DOHH2 (cell line): ENCODE measurements at regions not wholly inside any gene's neighbourhood (a gene's known extent, or its start where the extent isn't known, plus 50 kb on each side); places are given as distances from the start of the nearest gene placed in this dataset.

Experiments
- H3F3A ChIP-seq: fragments of 200-600 bp; sonication (generic), shearing (Covaris generic); 2 replicates; pipeline ENCODE4 v1.6.0; 2016; ENCODE audit warnings: antibody characterized with exemption, mild to moderate bottlenecking; ENCODE audit not compliant: control insufficient read depth, insufficient read depth
- H3K27ac ChIP-seq: fragments of 200-600 bp; sonication (generic); 2 replicates; pipeline ENCODE4 v1.5.1; 2014; ENCODE audit warnings: low read depth, mild to moderate bottlenecking, low read length, moderate library complexity
- H3K27me3 ChIP-seq: fragments of 200-600 bp; sonication (generic); 2 replicates; pipeline ENCODE4 v1.6.1; 2014; ENCODE audit warnings: mild to moderate bottlenecking, low read length, mixed read lengths; ENCODE audit not compliant: control insufficient read depth
- H3K36me3 ChIP-seq: fragments of 200-600 bp; sonication (generic); 2 replicates; pipeline ENCODE4 v1.6.1; 2014; ENCODE audit warnings: mild to moderate bottlenecking, low read length, moderate library complexity, mixed read lengths; ENCODE audit not compliant: control insufficient read depth
- H3K4me1 ChIP-seq: fragments of 200-600 bp; sonication (generic); 2 replicates; pipeline ENCODE4 v1.6.1; 2014; ENCODE audit warnings: mild to moderate bottlenecking, low read length, mixed read lengths; ENCODE audit not compliant: control insufficient read depth
- H3K4me2 ChIP-seq: fragments of 200-600 bp; sonication (generic); 2 replicates; pipeline ENCODE4 v1.6.0; 2014; ENCODE audit warnings: mild to moderate bottlenecking, low read length, moderate library complexity
- H3K4me3 ChIP-seq: fragments of 200-600 bp; sonication (generic); 2 replicates; pipeline ENCODE4 v1.5.1; 2014; ENCODE audit warnings: mild to moderate bottlenecking, low read length, mixed read lengths
- H3K79me2 ChIP-seq: fragments of 200-600 bp; sonication (generic); 2 replicates; pipeline ENCODE4 v1.6.1; 2014; ENCODE audit warnings: mild to moderate bottlenecking, low read length, mixed read lengths; ENCODE audit not compliant: control insufficient read depth
- H3K9me2 ChIP-seq: fragments of 200-600 bp; sonication (generic); replicated peaks from 2 replicates; pipeline ENCODE4 v1.6.1; 2014; ENCODE audit warnings: mild to moderate bottlenecking, low read length, mixed read lengths; ENCODE audit not compliant: control insufficient read depth
- H3K9me3 ChIP-seq: fragments of 200-600 bp; sonication (generic); 2 replicates; pipeline ENCODE4 v1.6.1; 2014; ENCODE audit warnings: antibody characterized with exemption, low read length, mixed read lengths; ENCODE audit not compliant: control insufficient read depth, insufficient read depth
- H4K20me1 ChIP-seq: fragments of 200-600 bp; sonication (generic); 2 replicates; pipeline ENCODE4 v1.6.0; 2014; ENCODE audit warnings: low read depth, mild to moderate bottlenecking, antibody characterized with exemption, low read length, moderate library complexity; ENCODE audit not compliant: control insufficient read depth, insufficient read depth
- CTCF ChIP-seq: fragments of 200-600 bp; sonication (generic); IDR thresholded peaks from one replicate; pipeline ENCODE4 v1.5.1; 2014; ENCODE audit warnings: antibody characterized with exemption, mild to moderate bottlenecking, low read depth, low read length; ENCODE audit not compliant: poor library complexity, severe bottlenecking
- EZH2phosphoT487 ChIP-seq: fragments of 200-600 bp; sonication (generic); IDR thresholded peaks from 2 replicates; pipeline ENCODE4 v1.6.1; 2017; ENCODE audit warnings: borderline replicate concordance, mild to moderate bottlenecking, antibody characterized with exemption, low read length, moderate library complexity, mixed read lengths

GRCh38 chr4:167784826-167785225 is 307.5 kb upstream of the ANXA10 start:
- Histone ChIP-seq H3F3A (no peaks in the 10 kb centered on the region), H4K20me1 (no peaks in the 10 kb centered on the region), H3K27me3 (no peaks in the 10 kb centered on the region), H3K9me2 (no peaks in the 10 kb centered on the region), H3K36me3 (no peaks in the 10 kb centered on the region), H3K4me1 (no peaks in the 10 kb centered on the region), H3K27ac (no peak overlapping the region), H3K4me2 (no peak overlapping the region), H3K79me2 (no peaks in the 10 kb centered on the region), H3K9me3 (no peaks in the 10 kb centered on the region), H3K4me3 (no peak overlapping the region)
- TF ChIP-seq CTCF = no peak

- no peaks in the 10 kb centered on the region for H3F3A ChIP-seq
- no peak for TF ChIP-seq CTCF
- no peak for TF ChIP-seq EZH2phosphoT487
- no peak overlapping the region for H3K4me2 ChIP-seq
- H3K79me2 ChIP-seq = no peaks in the 10 kb centered on the region
- no peaks in the 10 kb centered on the region for H4K20me1 ChIP-seq
- H3K27me3 ChIP-seq = no peaks in the 10 kb centered on the region
- no peaks in the 10 kb centered on the region for H3K9me2 ChIP-seq
- H3K36me3 ChIP-seq = no peaks in the 10 kb centered on the region
- H3K27ac ChIP-seq = no peak overlapping the region
- H3K4me3 ChIP-seq = no peak overlapping the region
- H3K4me1 ChIP-seq = no peaks in the 10 kb centered on the region
- H3K9me3 ChIP-seq = no peaks in the 10 kb centered on the region
Measured at GRCh38 chr4:167785523-167785922, 306.8 kb upstream of the ANXA10 start.

- Histone ChIP-seq H3F3A (no peaks in the 10 kb centered on the region), H3K4me2 (no peak overlapping the region), H3K27ac (no peak overlapping the region), H4K20me1 (no peaks in the 10 kb centered on the region), H3K4me3 (no peak overlapping the region), H3K9me2 (no peaks in the 10 kb centered on the region), H3K9me3 (no peaks in the 10 kb centered on the region), H3K4me1 (no peaks in the 10 kb centered on the region), H3K27me3 (no peaks in the 10 kb centered on the region), H3K36me3 (no peaks in the 10 kb centered on the region), H3K79me2 (no peaks in the 10 kb centered on the region)
- TF ChIP-seq EZH2phosphoT487 (no peak), CTCF (no peak)
Measured at GRCh38 chr4:167786504-167786903, 305.8 kb upstream of the ANXA10 start.

GRCh38 chr4:167787231-167787630 is 305.1 kb upstream of the ANXA10 start:
- no peak overlapping the region for H3K4me3 ChIP-seq
- H3K27me3 ChIP-seq = no peaks in the 10 kb centered on the region
- no peaks in the 10 kb centered on the region for H4K20me1 ChIP-seq
- H3K4me2 ChIP-seq = no peak overlapping the region
- H3K4me1 ChIP-seq = no peaks in the 10 kb centered on the region
- H3K79me2 ChIP-seq = no peaks in the 10 kb centered on the region
- H3K27ac ChIP-seq = no peak overlapping the region
- H3K36me3 ChIP-seq = no peaks in the 10 kb centered on the region
- H3F3A ChIP-seq = no peaks in the 10 kb centered on the region
- TF ChIP-seq EZH2phosphoT487 = no peak
- no peak for TF ChIP-seq CTCF
- H3K9me2 ChIP-seq = no peaks in the 10 kb centered on the region
- H3K9me3 ChIP-seq = no peaks in the 10 kb centered on the region
